Prostate gland (tissue), 2 donors: ENCODE measurements at regions not wholly inside any gene's neighbourhood (a gene's known extent, or its start where the extent isn't known, plus 50 kb on each side); places are given as distances from the start of the nearest gene placed in this dataset.

ENCODE experiments used
- DNase-seq: peaks from one replicate; pipeline ENCODE4 v3.0.0-alpha.2; 2019; ENCODE audit warnings: low spot score
- H3K27ac ChIP-seq, 2 donors: fragments of 200-600 bp; sonication (generic); 2 replicates each; pipeline ENCODE4 v1.5.1; 2017 to 2019
- H3K27me3 ChIP-seq: fragments of 200-600 bp; sonication (generic); replicated peaks from 2 replicates; pipeline ENCODE4 v1.5.1; 2019; ENCODE audit not compliant: insufficient read depth
- H3K36me3 ChIP-seq, 2 donors: fragments of 200-600 bp; sonication (generic); 1 replicate in 1 of 2; 2 replicates in 1 of 2; pipeline versions ENCODE4 v1.5.1 to v1.8.1; 2017 to 2019
- H3K4me1 ChIP-seq: fragments of 200-600 bp; sonication (generic); replicated peaks from 2 replicates; pipeline ENCODE4 v1.5.1; 2019
- H3K4me3 ChIP-seq, 2 donors: fragments of 200-600 bp; sonication (generic); 2 replicates each; pipeline ENCODE4 v1.5.1; 2017 to 2019
- H3K9me3 ChIP-seq: fragments of 200-600 bp; sonication (generic); 2 replicates; pipeline ENCODE4 v1.5.1; 2017
- POLR2A ChIP-seq: fragments of 450-650 bp; IDR thresholded peaks from one replicate; pipeline ENCODE4 v1.6.1; 2016; ENCODE audit warnings: antibody characterized with exemption, mild to moderate bottlenecking
- POLR2AphosphoS5 ChIP-seq: sonication (generic); formaldehyde crosslinking; IDR thresholded peaks from one replicate; pipeline ENCODE4 v1.6.1; 2017; ENCODE audit warnings: antibody characterized with exemption
- WGBS: methylation state at CpG from one replicate; pipeline ENCODE4 v1.1.5; 2018; 5-methylcytosine and 5-hydroxymethylcytosine counted together
- intact Hi-C: fragments of 100-400 bp; cut with DNase I; formaldehyde crosslinking; loops from one replicate; pipeline ENCODE4 v1.14.2; 2022
- TF ChIP-seq, protein P1 (sequence below), 4 experiments: fragments of 200-600 bp in 2 of 4; fragments of 450-650 bp in 2 of 4; sonication (generic) in 2 of 4; IDR thresholded peaks; 1 replicate in 3 of 4; 2 replicates in 1 of 4; pipeline ENCODE4 v1.5.1; 2016 to 2019; ENCODE audit warnings: antibody characterized with exemption in 4 of 4, mild to moderate bottlenecking in 2 of 4, moderate library complexity in 2 of 4

DNA sequence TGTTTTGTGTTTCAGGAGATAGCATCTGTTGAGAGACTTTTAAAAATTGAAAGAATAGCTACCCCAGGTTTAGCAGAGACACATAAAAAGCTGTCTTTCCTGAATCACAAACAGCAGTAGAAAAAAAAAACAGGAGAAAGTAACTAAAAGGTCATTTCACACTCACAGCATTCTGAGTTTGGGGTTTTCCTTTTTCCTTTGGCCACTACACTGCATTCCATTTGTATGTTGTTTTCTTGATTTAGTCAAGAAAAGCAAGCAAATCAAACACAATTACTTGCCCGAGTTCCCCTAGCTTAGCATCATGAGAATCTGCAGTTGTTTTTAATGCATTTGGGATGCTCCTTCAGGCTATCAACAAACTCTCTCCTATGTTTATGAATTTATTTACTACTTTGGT is 161.0 kb downstream of the KCTD12 start:
- no peak overlapping the region for H3K27ac ChIP-seq
- intact Hi-C loops, result no loop called here
- no peaks in the 10 kb centered on the region for H3K27me3 ChIP-seq
- H3K36me3 ChIP-seq, result no peaks in the 10 kb centered on the region
- H3K4me3 ChIP-seq, result no peak overlapping the region
- TF ChIP-seq, protein P1, sequence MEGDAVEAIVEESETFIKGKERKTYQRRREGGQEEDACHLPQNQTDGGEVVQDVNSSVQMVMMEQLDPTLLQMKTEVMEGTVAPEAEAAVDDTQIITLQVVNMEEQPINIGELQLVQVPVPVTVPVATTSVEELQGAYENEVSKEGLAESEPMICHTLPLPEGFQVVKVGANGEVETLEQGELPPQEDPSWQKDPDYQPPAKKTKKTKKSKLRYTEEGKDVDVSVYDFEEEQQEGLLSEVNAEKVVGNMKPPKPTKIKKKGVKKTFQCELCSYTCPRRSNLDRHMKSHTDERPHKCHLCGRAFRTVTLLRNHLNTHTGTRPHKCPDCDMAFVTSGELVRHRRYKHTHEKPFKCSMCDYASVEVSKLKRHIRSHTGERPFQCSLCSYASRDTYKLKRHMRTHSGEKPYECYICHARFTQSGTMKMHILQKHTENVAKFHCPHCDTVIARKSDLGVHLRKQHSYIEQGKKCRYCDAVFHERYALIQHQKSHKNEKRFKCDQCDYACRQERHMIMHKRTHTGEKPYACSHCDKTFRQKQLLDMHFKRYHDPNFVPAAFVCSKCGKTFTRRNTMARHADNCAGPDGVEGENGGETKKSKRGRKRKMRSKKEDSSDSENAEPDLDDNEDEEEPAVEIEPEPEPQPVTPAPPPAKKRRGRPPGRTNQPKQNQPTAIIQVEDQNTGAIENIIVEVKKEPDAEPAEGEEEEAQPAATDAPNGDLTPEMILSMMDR (IDR thresholded peaks at IDR 0.05), result no peak
- TF ChIP-seq POLR2AphosphoS5 (no peak), POLR2A (no peak)
- no peak for DNase-seq
- H3K4me1 ChIP-seq, result no peaks in the 10 kb centered on the region
- no peaks in the 10 kb centered on the region for H3K9me3 ChIP-seq
- WGBS, result 2% methylated on average over 1 of the region's 1 CpG

GRCh38 chr13:76724421-76724820 is 161.8 kb downstream of the KCTD12 start:
- H3K36me3 ChIP-seq, result no peaks in the 10 kb centered on the region
- DNase-seq, result no peak
- H3K9me3 ChIP-seq, result no peaks in the 10 kb centered on the region
- H3K27ac ChIP-seq, result no peak overlapping the region
- H3K4me3 ChIP-seq, result no peak overlapping the region
- WGBS, result 54% methylated on average over 2 of the region's 2 CpGs
- H3K27me3 ChIP-seq, result no peaks in the 10 kb centered on the region
- intact Hi-C loops, result no loop called here
- no peak for TF ChIP-seq POLR2AphosphoS5
- TF ChIP-seq, protein P1 (IDR thresholded peaks at IDR 0.05), result no peak
- no peak for TF ChIP-seq POLR2A
- no peaks in the 10 kb centered on the region for H3K4me1 ChIP-seq

- TF ChIP-seq POLR2A, result no peak
- no peak for TF ChIP-seq POLR2AphosphoS5
- TF ChIP-seq, protein P1 (IDR thresholded peaks at IDR 0.05), result no peak
- intact Hi-C loops, result no loop called here
- DNase-seq, result no peak
- no peak overlapping the region for H3K4me3 ChIP-seq
- 64% methylated on average over 5 of the region's 5 CpGs for WGBS
- no peaks in the 10 kb centered on the region for H3K4me1 ChIP-seq
- no peak overlapping the region for H3K27ac ChIP-seq
- no peaks in the 10 kb centered on the region for H3K36me3 ChIP-seq
- H3K9me3 ChIP-seq, result no peaks in the 10 kb centered on the region
- H3K27me3 ChIP-seq, result no peaks in the 10 kb centered on the region
Measured at GRCh38 chr13:76723551-76724232, 162.5 kb downstream of the KCTD12 start.

- 83% methylated on average over 1 of the region's 1 CpG for WGBS
- TF ChIP-seq POLR2A, result no peak
- TF ChIP-seq, protein P1 (IDR thresholded peaks at IDR 0.05), result no peak
- no peak for TF ChIP-seq POLR2AphosphoS5
- H3K4me3 ChIP-seq, result no peak overlapping the region
- no peaks in the 10 kb centered on the region for H3K9me3 ChIP-seq
- intact Hi-C loops, result no loop called here
- no peaks in the 10 kb centered on the region for H3K36me3 ChIP-seq
- H3K27ac ChIP-seq, result no peak overlapping the region
- DNase-seq, result no peak
- H3K4me1 ChIP-seq, result no peaks in the 10 kb centered on the region
- H3K27me3 ChIP-seq, result no peaks in the 10 kb centered on the region
Measured at GRCh38 chr13:76722782-76723181, 163.4 kb downstream of the KCTD12 start.

DNA sequence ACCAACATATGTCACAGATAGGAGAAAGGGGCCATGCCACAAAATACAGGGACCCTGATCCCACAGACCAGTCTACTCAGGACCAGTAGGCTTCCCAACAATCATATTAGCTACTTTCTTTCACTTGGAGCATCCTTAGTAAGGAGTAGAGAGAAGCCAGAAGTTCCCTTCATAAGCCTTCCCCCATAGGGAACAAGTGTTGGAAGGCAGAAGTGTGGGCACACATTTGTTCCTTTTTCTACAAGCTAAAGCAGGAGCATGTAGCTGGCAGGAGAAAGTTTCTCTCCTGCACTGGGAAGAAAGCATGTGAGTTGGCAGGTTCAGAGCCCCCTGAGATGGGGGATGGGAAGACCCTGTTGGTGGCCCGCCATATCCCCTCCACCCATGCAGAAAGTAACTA is 165.4 kb downstream of the KCTD12 start:
- TF ChIP-seq POLR2A, result no peak
- TF ChIP-seq, protein P1 (IDR thresholded peaks at IDR 0.05), result no peak
- no peak for TF ChIP-seq POLR2AphosphoS5
- Histone ChIP-seq H3K27ac (no peak overlapping the region), H3K4me3 (no peak overlapping the region), H3K4me1 (no peaks in the 10 kb centered on the region), H3K27me3 (no peaks in the 10 kb centered on the region), H3K9me3 (no peaks in the 10 kb centered on the region), H3K36me3 (no peaks in the 10 kb centered on the region)
- intact Hi-C loops, result no loop called here
- 100% methylated on average over 1 of the region's 1 CpG for WGBS
- no peak for DNase-seq
